GM23338 (cell line): ENCODE measurements at regions not wholly inside any gene's neighbourhood (a gene's known extent, or its start where the extent isn't known, plus 50 kb on each side); places are given as distances from the start of the nearest gene placed in this dataset.
A peak's percentile ranks its signal among the peaks of the same experiment; 100 is the strongest.

Experiments used
- ATAC-seq: fragments of 200-7000 bp; cut with Tn5 transposase; 3 replicates; pipeline ENCODE4 v1.9.1; 2020
- DNase-seq: peaks from one replicate; pipeline ENCODE4 v3.0.0-alpha.2; 2015; ENCODE audit warnings: low spot score
- H2AFZ ChIP-seq: fragments of 200-600 bp; sonication (generic); 2 replicates; pipeline ENCODE4 v1.8.0; 2016; ENCODE audit warnings: antibody characterized with exemption, mild to moderate bottlenecking, moderate library complexity
- H3F3A ChIP-seq: fragments of 200-600 bp; sonication (generic); replicated peaks from 2 replicates; pipeline ENCODE4 v1.8.0; 2017; ENCODE audit warnings: antibody characterized with exemption, mixed run types, low read depth
- H3K27ac ChIP-seq: fragments of 200-600 bp; sonication (generic); 2 replicates; pipeline ENCODE4 v1.6.1; 2016; ENCODE audit warnings: low read depth
- H3K27me3 ChIP-seq: fragments of 200-600 bp; sonication (generic); 2 replicates; pipeline ENCODE4 v1.8.0; 2016; ENCODE audit warnings: mild to moderate bottlenecking, mixed run types, moderate library complexity; ENCODE audit not compliant: insufficient read depth
- H3K36me3 ChIP-seq: fragments of 200-600 bp; sonication (generic); 2 replicates; pipeline ENCODE4 v1.8.0; 2016; ENCODE audit warnings: mild to moderate bottlenecking; ENCODE audit not compliant: insufficient read depth
- H3K4me1 ChIP-seq: fragments of 200-600 bp; sonication (generic); 2 replicates; pipeline ENCODE4 v1.8.0; 2016; ENCODE audit warnings: mild to moderate bottlenecking, moderate library complexity; ENCODE audit not compliant: insufficient read depth
- H3K4me2 ChIP-seq: fragments of 200-600 bp; sonication (generic); 2 replicates; pipeline ENCODE4 v1.7.1; 2017; ENCODE audit warnings: mixed run types
- H3K4me3 ChIP-seq: fragments of 200-600 bp; sonication (generic); 2 replicates; pipeline ENCODE4 v1.6.1; 2016; ENCODE audit warnings: mixed run types
- H3K79me2 ChIP-seq: fragments of 200-600 bp; sonication (generic); replicated peaks from 2 replicates; pipeline ENCODE4 v1.8.0; 2017; ENCODE audit warnings: mild to moderate bottlenecking; ENCODE audit not compliant: insufficient read depth
- H3K9me2 ChIP-seq: fragments of 200-600 bp; sonication (generic); 2 replicates; pipeline ENCODE4 v1.8.0; 2017; ENCODE audit not compliant: insufficient read depth
- H4K20me1 ChIP-seq: fragments of 200-600 bp; sonication (generic); replicated peaks from 2 replicates; pipeline ENCODE4 v1.8.0; 2017; ENCODE audit warnings: mild to moderate bottlenecking; ENCODE audit not compliant: insufficient read depth
- H3K27ac Mint-ChIP-seq: 2 replicates; pipeline ENCODE4 v1.8.0; 2020; ENCODE audit warnings: inconsistent platforms, mild to moderate bottlenecking, moderate library complexity, mixed read lengths
- H3K27me3 Mint-ChIP-seq: 3 replicates; pipeline ENCODE4 v1.8.0; 2022; ENCODE audit warnings: low read depth, mild to moderate bottlenecking, moderate library complexity, mixed read lengths, inconsistent platforms; ENCODE audit not compliant: insufficient read depth, poor library complexity
- H3K36me3 Mint-ChIP-seq: 3 replicates; pipeline ENCODE4 v1.8.0; 2021; ENCODE audit warnings: low read depth, mild to moderate bottlenecking, inconsistent platforms, moderate library complexity, mixed read lengths
- H3K4me1 Mint-ChIP-seq: 3 replicates; pipeline ENCODE4 v1.8.0; 2020; ENCODE audit warnings: mild to moderate bottlenecking, inconsistent platforms, mixed read lengths
- H3K4me3 Mint-ChIP-seq: 3 replicates; pipeline ENCODE4 v1.8.0; 2021; ENCODE audit warnings: moderate library complexity, mild to moderate bottlenecking, inconsistent platforms, mixed read lengths
- H3K9me3 Mint-ChIP-seq: 3 replicates; pipeline ENCODE4 v1.8.0; 2020; ENCODE audit warnings: moderate library complexity, mild to moderate bottlenecking, inconsistent platforms, mixed read lengths
- CREB1 ChIP-seq: fragments of 250-450 bp; sonication (Bioruptor Pico); IDR thresholded peaks from 2 replicates; pipeline ENCODE4 v1.5.0; 2020; ENCODE audit warnings: low read depth, mild to moderate bottlenecking, moderate library complexity
- EZH2 ChIP-seq: fragments of 200-600 bp; sonication (generic); IDR thresholded peaks from one replicate; pipeline ENCODE4 v1.8.0; 2017; ENCODE audit warnings: antibody characterized with exemption, mild to moderate bottlenecking, low read depth; ENCODE audit not compliant: unreplicated experiment
- EZH2phosphoT487 ChIP-seq: fragments of 200-600 bp; sonication (generic); IDR thresholded peaks from one replicate; pipeline ENCODE4 v1.8.1; 2018; ENCODE audit warnings: antibody characterized with exemption; ENCODE audit not compliant: unreplicated experiment
- JUNB ChIP-seq: IDR thresholded peaks from one replicate; pipeline ENCODE4 v1.6.1; 2016; ENCODE audit warnings: antibody characterized with exemption; ENCODE audit not compliant: unreplicated experiment
- NANOG ChIP-seq: IDR thresholded peaks from 2 replicates; pipeline ENCODE4 v1.6.1; 2016; ENCODE audit warnings: antibody characterized with exemption, borderline replicate concordance
- POLR2AphosphoS5 ChIP-seq: IDR thresholded peaks from 2 replicates; pipeline ENCODE4 v1.6.1; 2016; ENCODE audit warnings: antibody characterized with exemption, low read depth
- STAT1 ChIP-seq: IDR thresholded peaks from one replicate; pipeline ENCODE4 v1.6.1; 2016; ENCODE audit warnings: antibody characterized with exemption; ENCODE audit not compliant: unreplicated experiment
- ZNF114 ChIP-seq: fragments of 250-450 bp; sonication (Bioruptor Pico); IDR thresholded peaks from 2 replicates; pipeline ENCODE4 v1.5.0; 2020; ENCODE audit warnings: mild to moderate bottlenecking, moderate library complexity
- ZNF331 ChIP-seq: fragments of 250-450 bp; sonication (Bioruptor Pico); IDR thresholded peaks from 2 replicates; pipeline ENCODE4 v1.5.0; 2020; ENCODE audit warnings: low read depth, mild to moderate bottlenecking, moderate library complexity
- TF ChIP-seq, protein P1 (sequence below): fragments of 250-450 bp; sonication (Bioruptor Pico); IDR thresholded peaks from 2 replicates; pipeline ENCODE4 v1.5.0; 2020; ENCODE audit warnings: mild to moderate bottlenecking, moderate library complexity
- TF ChIP-seq, protein P2 (sequence below): IDR thresholded peaks from one replicate; pipeline ENCODE4 v1.6.1; 2018; ENCODE audit warnings: antibody characterized with exemption; ENCODE audit not compliant: unreplicated experiment
- TF ChIP-seq, protein P3 (sequence below): IDR thresholded peaks from 2 replicates; pipeline ENCODE4 v1.6.1; 2016; ENCODE audit warnings: antibody characterized with exemption

DNA sequence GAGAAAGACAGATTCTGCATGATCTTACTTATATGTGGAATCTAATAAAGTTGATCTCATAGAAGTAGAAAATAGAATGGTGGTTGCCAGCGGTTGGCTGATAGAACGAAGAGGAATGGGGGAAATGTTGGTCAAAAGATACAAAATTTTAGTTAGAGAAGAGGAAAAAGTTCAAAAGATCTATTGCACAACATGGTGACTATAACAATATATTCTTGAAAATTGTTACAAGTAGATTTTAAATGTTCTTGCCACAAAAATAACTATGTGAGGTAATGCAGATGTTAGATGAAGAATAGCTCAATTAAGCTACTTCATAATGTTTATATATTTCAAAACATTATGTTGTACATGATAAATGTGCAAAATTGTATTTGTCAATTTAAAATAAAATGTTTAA, 112.3 kb upstream of the SMIM30 start:
- Histone ChIP-seq H3K4me3 (no peak overlapping the region), H3K4me2 (no peak overlapping the region), H2AFZ (no peak overlapping the region), H3F3A (no peaks in the 10 kb centered on the region), H3K79me2 (no peaks in the 10 kb centered on the region), H3K27me3 (no peaks in the 10 kb centered on the region), H3K9me2 (peaks cover 4% of the 10 kb centered on the region), H3K36me3 (no peaks in the 10 kb centered on the region), H3K4me1 (no peaks in the 10 kb centered on the region), H4K20me1 (no peaks in the 10 kb centered on the region), H3K27ac (no peak overlapping the region)
- TF ChIP-seq EZH2: no peak
- Mint-ChIP-seq H3K4me3 (no peak overlapping the region), H3K9me3 (no peaks in the 10 kb centered on the region), H3K27me3 (no peaks in the 10 kb centered on the region), H3K36me3 (no peaks in the 10 kb centered on the region), H3K27ac (no peak overlapping the region), H3K4me1 (no peaks in the 10 kb centered on the region)
- ATAC-seq (no peak), DNase-seq (no peak)

DNA sequence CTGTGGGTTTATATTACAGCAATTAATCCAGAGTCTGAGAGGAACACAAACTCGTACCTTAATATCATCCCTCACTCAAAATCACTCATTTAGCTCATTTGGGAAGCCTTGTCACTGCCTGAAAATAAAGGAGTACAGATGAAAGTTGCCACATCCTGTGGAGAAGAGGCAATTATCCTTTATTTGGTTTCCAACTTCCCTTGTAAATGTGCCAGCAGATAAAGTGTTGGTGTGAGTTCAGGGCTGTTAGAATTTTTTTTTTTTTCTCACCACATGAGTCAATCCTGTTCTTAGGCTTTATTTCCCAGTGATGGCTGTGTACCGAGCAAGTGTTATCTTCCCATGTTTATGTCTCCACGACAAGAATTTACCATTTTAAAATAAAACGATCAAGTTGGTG, 99.0 kb upstream of the SMIM30 start:
- no peaks in the 10 kb centered on the region for H3K36me3 ChIP-seq
- no peaks in the 10 kb centered on the region for H3K36me3 Mint-ChIP-seq
- no peaks in the 10 kb centered on the region for H3K9me3 Mint-ChIP-seq
- H3K4me3 ChIP-seq: no peak overlapping the region
- ATAC-seq (no peak), DNase-seq (no peak)
- no peaks in the 10 kb centered on the region for H3K4me1 ChIP-seq
- H3K27me3 Mint-ChIP-seq: no peaks in the 10 kb centered on the region
- H3K27ac Mint-ChIP-seq: no peak overlapping the region
- H3K79me2 ChIP-seq: no peaks in the 10 kb centered on the region
- H2AFZ ChIP-seq: peak overlapping the region; percentile 81; the same call in 1 of the 2 replicates
- no peaks in the 10 kb centered on the region for H3F3A ChIP-seq
- no peaks in the 10 kb centered on the region for H3K4me1 Mint-ChIP-seq
- H3K27me3 ChIP-seq: no peaks in the 10 kb centered on the region
- H3K9me2 ChIP-seq: no peaks in the 10 kb centered on the region
- no peaks in the 10 kb centered on the region for H4K20me1 ChIP-seq
- H3K4me3 Mint-ChIP-seq: no peak overlapping the region
- H3K4me2 ChIP-seq: no peak overlapping the region
- no peak overlapping the region for H3K27ac ChIP-seq
- TF ChIP-seq, protein P1, sequence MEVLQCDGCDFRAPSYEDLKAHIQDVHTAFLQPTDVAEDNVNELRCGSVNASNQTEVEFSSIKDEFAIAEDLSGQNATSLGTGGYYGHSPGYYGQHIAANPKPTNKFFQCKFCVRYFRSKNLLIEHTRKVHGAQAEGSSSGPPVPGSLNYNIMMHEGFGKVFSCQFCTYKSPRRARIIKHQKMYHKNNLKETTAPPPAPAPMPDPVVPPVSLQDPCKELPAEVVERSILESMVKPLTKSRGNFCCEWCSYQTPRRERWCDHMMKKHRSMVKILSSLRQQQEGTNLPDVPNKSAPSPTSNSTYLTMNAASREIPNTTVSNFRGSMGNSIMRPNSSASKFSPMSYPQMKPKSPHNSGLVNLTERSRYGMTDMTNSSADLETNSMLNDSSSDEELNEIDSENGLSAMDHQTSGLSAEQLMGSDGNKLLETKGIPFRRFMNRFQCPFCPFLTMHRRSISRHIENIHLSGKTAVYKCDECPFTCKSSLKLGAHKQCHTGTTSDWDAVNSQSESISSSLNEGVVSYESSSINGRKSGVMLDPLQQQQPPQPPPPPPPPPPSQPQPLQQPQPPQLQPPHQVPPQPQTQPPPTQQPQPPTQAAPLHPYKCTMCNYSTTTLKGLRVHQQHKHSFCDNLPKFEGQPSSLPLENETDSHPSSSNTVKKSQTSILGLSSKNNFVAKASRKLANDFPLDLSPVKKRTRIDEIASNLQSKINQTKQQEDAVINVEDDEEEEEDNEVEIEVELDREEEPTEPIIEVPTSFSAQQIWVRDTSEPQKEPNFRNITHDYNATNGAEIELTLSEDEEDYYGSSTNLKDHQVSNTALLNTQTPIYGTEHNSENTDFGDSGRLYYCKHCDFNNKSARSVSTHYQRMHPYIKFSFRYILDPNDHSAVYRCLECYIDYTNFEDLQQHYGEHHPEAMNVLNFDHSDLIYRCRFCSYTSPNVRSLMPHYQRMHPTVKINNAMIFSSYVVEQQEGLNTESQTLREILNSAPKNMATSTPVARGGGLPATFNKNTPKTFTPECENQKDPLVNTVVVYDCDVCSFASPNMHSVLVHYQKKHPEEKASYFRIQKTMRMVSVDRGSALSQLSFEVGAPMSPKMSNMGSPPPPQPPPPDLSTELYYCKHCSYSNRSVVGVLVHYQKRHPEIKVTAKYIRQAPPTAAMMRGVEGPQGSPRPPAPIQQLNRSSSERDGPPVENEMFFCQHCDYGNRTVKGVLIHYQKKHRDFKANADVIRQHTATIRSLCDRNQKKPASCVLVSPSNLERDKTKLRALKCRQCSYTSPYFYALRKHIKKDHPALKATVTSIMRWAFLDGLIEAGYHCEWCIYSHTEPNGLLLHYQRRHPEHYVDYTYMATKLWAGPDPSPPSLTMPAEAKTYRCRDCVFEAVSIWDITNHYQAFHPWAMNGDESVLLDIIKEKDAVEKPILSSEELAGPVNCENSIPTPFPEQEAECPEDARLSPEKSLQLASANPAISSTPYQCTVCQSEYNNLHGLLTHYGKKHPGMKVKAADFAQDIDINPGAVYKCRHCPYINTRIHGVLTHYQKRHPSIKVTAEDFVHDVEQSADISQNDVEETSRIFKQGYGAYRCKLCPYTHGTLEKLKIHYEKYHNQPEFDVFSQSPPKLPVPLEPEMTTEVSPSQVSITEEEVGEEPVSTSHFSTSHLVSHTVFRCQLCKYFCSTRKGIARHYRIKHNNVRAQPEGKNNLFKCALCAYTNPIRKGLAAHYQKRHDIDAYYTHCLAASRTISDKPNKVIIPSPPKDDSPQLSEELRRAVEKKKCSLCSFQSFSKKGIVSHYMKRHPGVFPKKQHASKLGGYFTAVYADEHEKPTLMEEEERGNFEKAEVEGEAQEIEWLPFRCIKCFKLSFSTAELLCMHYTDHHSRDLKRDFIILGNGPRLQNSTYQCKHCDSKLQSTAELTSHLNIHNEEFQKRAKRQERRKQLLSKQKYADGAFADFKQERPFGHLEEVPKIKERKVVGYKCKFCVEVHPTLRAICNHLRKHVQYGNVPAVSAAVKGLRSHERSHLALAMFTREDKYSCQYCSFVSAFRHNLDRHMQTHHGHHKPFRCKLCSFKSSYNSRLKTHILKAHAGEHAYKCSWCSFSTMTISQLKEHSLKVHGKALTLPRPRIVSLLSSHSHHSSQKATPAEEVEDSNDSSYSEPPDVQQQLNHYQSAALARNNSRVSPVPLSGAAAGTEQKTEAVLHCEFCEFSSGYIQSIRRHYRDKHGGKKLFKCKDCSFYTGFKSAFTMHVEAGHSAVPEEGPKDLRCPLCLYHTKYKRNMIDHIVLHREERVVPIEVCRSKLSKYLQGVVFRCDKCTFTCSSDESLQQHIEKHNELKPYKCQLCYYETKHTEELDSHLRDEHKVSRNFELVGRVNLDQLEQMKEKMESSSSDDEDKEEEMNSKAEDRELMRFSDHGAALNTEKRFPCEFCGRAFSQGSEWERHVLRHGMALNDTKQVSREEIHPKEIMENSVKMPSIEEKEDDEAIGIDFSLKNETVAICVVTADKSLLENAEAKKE (CRISPR knock-in tag): no peak
- TF ChIP-seq STAT1 (no peak), ZNF331 (CRISPR knock-in tag) (no peak), ZNF114 (no peak), CREB1 (no peak), EZH2phosphoT487 (no peak), NANOG (no peak), JUNB (no peak), POLR2AphosphoS5 (no peak), EZH2 (no peak)
- TF ChIP-seq, protein P2, sequence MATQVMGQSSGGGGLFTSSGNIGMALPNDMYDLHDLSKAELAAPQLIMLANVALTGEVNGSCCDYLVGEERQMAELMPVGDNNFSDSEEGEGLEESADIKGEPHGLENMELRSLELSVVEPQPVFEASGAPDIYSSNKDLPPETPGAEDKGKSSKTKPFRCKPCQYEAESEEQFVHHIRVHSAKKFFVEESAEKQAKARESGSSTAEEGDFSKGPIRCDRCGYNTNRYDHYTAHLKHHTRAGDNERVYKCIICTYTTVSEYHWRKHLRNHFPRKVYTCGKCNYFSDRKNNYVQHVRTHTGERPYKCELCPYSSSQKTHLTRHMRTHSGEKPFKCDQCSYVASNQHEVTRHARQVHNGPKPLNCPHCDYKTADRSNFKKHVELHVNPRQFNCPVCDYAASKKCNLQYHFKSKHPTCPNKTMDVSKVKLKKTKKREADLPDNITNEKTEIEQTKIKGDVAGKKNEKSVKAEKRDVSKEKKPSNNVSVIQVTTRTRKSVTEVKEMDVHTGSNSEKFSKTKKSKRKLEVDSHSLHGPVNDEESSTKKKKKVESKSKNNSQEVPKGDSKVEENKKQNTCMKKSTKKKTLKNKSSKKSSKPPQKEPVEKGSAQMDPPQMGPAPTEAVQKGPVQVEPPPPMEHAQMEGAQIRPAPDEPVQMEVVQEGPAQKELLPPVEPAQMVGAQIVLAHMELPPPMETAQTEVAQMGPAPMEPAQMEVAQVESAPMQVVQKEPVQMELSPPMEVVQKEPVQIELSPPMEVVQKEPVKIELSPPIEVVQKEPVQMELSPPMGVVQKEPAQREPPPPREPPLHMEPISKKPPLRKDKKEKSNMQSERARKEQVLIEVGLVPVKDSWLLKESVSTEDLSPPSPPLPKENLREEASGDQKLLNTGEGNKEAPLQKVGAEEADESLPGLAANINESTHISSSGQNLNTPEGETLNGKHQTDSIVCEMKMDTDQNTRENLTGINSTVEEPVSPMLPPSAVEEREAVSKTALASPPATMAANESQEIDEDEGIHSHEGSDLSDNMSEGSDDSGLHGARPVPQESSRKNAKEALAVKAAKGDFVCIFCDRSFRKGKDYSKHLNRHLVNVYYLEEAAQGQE: no peak
- TF ChIP-seq, protein P3, sequence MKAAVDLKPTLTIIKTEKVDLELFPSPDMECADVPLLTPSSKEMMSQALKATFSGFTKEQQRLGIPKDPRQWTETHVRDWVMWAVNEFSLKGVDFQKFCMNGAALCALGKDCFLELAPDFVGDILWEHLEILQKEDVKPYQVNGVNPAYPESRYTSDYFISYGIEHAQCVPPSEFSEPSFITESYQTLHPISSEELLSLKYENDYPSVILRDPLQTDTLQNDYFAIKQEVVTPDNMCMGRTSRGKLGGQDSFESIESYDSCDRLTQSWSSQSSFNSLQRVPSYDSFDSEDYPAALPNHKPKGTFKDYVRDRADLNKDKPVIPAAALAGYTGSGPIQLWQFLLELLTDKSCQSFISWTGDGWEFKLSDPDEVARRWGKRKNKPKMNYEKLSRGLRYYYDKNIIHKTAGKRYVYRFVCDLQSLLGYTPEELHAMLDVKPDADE: no peak
